ENCODE measurements at regions not wholly inside any gene's neighbourhood (a gene's known extent, or its start where the extent isn't known, plus 50 kb on each side); places are given as distances from the start of the nearest gene placed in this dataset.

DNA sequence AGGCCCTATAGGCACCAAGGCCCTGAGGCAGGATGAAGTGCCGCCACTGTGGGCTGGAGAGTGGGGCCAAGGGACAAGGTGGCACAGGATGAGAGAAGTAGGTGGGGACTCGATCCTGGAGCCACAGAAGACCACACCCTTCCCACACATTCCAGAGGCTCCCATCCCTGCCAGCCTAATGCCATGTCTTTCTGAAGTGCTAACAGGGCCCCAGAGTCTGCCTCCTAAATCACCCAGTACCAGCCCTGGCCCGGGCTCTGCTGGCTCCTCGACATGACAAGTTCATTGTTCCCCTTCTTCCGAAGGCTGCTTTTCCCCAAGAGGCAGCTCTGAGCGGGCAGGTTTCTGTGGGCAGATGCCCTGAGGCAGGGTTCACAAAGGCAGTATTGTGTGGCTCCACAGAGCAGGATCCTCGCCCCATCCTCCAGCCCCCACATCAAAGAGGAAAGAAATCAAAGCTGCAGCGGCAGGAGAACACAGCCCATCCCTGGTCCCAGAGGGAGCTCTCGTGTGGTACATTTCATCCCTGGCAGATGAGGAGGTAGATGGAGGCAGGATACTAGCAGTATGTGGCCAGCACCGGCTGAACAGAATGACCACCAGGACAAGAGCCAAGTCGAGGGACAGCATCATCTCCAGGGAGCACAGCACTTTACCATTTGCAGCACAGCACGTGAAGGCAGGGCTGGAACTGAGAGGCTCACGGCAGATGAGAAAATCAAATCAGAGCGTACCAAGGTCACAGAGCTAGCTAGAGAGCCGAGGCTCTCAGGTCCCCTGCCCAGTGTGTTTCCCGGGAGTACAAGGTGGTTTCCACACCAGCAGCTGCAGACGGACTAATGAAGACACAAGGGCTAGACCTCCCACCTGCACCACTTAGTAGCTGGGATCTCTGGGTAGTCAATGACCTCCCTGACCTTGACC lies 64.8 kb downstream of the SYF2 start:
- TF ChIP-seq TAF1 (IDR thresholded peaks at IDR 0.05; ENCODE audit: low read depth, low read length) = no peak
- no peak for TF ChIP-seq POLR2A (IDR thresholded peaks at IDR 0.05; ENCODE audit: low read depth, low read length)
